ENCODE measurements at regions not wholly inside any gene's neighbourhood (a gene's known extent, or its start where the extent isn't known, plus 50 kb on each side); places are given as distances from the start of the nearest gene placed in this dataset.
"Not testable (repeated sequence)": the region's sequence is repeated elsewhere in the genome, so short reads cannot be mapped to it uniquely, and the experiment has no call there.

DNA sequence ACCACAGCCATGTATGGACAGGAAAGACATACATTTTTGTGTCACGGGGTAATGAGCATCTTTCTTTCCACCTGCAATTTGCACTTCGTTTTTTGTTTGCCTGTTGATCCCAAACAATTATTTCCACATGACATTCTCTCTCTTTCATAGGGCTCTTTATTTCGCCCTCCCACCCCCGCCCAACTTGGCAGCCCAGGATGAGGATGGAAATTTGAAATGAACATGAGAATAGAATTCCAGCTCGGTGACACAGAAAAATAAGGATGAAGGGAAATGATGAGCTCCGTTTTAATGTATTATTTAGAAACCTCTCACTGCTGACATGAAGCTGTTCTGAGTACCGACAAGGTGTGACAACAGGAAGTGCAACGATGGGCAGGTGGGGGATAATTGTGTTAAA lies 443.3 kb downstream of the SOCS6 start:
- FAIRE-seq (no peak), DNase-seq (ENCODE audit: insufficient read length, low spot score) (no peak)

DNA sequence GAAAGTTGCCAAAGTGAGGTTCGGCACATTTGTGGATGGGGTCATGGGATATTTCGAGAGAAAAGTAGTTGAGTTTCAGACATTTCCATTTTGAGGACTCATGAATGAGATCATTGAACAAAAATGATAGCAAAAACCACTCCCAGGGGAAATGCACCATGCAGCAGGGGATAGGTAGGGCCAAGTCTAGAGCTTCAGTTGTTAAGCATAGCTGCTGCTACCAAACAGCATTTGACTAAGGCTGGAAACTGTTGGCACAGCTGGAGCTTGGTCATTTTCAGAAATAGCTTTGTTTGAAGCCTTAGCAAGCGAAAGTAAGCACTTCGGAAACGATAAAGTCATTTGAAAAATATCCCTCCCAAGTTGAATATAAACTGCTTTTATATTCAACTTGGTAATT lies 431.8 kb downstream of the SOCS6 start:
- no peak for FAIRE-seq
- no peak for DNase-seq (ENCODE audit: insufficient read length, low spot score)

DNA sequence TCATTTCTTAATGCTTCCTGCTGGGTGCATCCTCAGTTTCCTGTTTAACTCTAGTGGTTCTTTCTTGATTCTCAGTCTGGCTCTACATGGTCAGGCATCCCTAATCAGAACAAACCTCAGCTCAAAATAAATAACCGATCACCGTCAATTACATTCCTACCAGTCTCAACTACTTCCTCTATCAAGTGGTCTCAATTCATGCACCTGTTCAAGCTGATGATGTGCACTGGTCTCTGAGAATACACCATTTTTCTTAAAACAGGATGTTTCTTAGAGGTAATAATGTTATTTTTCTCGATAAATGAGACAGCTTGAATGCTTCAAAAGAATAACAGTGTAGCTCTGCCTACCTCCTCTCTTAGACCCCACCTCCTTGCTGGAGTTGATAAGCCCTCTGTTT lies 420.9 kb downstream of the SOCS6 start:
- DNase-seq (ENCODE audit: insufficient read length, low spot score) (no peak), FAIRE-seq (no peak)

DNA sequence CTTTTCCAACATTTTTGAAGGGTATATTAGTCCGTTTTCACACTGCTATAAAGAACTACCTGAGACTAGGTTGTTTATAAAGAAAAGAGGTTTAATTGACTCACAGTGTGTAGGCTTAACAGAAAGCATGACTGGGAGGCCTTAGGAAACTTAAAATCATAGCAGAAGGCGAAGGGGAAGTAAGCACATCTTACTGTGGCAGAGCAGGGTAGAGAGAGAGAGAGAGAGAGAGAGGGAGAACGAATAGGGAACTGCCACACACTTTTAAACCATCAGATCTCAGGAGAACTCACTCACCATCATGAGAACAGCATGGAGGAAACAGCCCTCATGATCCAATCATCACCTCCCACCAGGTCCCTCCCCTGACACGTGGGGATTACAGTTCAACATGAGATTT lies 420.3 kb downstream of the SOCS6 start:
- DNase-seq (ENCODE audit: insufficient read length, low spot score) (no peak), FAIRE-seq (no peak)

DNA sequence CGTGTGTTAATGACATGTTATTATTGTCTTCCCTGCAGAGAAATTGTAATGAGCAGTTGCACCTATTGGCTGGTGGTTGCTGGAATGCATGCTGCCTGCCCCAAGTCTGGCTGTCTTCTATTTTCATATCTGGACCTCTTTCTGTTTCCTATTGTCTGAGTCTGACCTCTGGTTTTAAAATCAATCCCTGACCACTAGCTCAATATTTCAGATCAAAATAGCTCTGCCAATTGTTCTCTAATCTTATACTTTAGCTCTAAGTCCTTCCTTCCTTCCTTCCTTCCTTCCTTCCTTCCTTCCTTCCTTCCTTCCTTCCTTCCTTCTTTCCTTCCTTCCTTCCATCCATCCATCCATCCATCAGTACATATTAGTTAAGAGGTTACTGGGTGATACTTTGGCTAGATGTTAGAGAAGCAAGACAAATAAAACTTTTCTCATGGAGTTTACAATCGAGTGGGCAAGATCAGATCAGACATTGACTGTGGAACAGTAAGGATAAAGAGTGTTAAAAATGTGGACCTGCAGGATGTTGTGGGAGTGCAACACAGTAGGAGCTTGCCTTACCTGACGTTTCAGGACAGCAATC lies 417.1 kb downstream of the SOCS6 start:
- DNase-seq (ENCODE audit: insufficient read length, low spot score): no peak
- no peak for FAIRE-seq

DNA sequence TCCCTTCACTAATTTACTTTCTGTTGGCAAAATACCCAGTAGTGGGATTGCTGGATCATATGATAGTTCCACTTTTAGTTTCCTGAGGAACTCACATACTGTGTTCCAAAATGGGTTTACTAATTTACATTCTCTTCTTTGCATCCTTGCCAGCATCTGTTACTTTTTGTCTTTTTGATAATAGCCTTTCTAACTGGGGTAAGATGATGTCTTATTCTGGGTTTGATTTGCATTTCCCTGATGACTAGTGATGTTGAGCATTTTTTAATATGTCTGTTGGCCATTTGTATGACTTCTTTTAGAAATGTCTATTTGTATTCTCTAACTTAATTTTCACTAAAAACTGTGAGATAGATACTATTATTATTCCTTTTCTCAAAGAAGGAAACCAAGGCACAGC lies 411.7 kb downstream of the SOCS6 start:
- DNase-seq (ENCODE audit: insufficient read length, low spot score) (no peak), FAIRE-seq (no peak)

DNA sequence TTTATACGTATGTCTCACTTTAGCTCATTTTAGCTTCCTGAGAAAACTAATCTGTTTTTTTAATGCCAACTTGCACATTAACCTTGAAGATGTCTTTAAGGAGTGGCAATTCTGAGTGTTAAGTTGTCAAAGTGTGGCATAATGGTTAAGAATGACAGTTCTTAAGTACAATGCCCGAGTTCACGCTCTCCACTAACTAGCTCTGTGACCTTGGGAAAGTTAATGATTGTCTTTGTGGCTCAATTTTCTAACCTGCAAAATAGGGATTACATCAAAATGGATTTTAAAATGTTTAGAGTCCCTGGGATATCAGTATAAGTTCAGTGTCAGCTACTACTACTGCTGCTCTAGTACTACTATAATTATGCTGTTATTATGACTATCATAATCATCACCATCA lies 409.7 kb downstream of the SOCS6 start:
- DNase-seq (ENCODE audit: insufficient read length, low spot score): no peak
- FAIRE-seq: no peak

DNA sequence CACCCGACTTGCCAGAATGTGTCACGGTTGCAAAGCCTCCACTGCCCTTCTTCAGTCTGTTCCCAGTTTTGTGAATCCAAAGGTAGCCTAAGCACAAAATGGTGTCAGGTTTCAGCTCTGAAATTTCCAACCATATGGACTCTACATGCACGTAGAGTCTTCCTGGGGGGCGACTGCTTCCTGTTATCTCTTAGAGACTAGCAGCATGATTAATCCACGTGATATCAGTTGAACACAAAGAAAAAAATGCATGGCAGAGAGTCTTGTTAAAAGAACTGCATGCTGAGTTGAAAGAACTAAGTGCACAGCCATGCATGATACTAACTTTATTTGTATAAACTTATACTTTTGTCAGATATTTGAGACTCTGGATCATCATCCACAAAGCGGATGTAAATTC lies 404.4 kb downstream of the SOCS6 start:
- no peak for DNase-seq (ENCODE audit: insufficient read length, low spot score)
- no peak for FAIRE-seq

DNA sequence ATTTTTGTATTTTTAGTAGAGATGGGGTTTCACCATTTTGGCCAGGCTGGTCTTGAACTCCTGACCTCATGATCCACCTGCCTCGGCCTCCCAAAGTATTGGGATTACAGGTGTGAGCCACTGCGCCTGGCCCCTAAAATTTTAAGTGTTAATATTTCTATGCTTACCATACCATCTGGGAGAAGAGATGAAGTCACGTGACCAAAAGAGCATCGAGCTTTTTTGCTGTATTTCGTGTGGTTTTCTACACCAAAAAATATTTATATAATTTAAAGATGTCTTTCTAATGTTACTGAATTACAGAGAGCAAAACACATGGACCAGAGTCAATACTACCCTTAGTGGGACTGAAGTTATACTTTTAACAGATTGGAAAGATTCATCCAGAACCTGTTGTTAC lies 400.9 kb downstream of the SOCS6 start:
- not testable (repeated sequence) for DNase-seq (ENCODE audit: insufficient read length, low spot score); FAIRE-seq

DNA sequence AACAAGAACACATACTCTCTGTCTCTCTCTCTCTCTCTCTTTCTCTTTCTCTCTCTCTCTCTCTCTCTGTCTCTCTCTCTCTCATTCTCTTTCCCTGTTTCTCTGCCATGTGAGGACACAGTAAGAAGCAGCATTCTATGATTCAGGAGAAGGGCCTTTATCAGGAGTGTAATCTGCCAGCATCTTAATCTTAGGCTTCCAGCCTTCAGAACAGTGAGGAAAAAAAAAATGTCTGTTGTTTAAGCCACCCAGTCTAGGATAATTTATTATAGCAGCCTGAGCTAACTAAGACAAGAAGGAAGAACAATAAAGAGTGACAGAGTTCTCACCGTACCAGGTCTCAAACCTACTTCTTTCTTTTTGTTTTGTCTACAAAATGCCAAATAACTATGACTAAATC lies 399.4 kb downstream of the SOCS6 start:
- no peak for DNase-seq (ENCODE audit: insufficient read length, low spot score)
- FAIRE-seq: no peak

DNA sequence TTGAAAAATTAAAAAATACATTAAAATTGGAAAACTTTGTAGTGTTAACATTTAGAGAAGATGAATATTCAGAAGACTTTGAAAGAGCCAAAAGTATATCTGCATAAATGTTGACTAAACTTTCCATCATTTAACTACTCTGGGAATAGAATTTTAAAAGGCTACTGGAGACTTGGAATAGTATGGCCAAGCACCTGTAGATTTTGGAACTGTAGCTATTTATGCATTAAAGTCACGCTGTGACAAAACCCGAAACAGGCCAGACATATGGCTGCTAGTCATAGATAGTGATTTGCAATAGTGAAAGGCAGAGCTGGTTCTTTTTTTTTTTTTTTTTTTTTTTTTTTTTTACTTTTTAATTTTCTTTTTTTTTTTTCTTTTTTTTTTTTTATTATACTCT lies 396.0 kb downstream of the SOCS6 start:
- no peak for DNase-seq (ENCODE audit: insufficient read length, low spot score)

DNA sequence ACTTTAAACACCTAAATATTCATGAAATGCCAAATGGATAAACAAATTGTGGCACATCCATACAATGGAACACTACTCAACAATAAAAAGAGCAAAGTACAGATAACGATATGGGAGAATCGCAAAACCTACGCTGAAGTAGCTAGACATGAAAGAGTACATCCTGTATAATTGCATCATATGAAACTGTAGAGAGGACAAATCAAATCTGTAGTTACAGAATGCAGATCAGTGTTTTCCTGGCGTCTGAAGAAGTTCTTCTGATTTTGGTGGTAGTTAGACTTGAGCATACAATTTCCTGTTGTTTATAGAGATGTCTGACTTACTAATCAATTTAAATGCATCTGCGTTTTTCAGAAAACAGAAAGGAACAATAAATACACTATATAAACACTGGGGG lies 394.4 kb downstream of the SOCS6 start:
- DNase-seq (ENCODE audit: insufficient read length, low spot score): no peak
- no peak for FAIRE-seq

More for the DNA sequence above, 396.0 kb downstream of the SOCS6 start:
- FAIRE-seq: no peak

DNA sequence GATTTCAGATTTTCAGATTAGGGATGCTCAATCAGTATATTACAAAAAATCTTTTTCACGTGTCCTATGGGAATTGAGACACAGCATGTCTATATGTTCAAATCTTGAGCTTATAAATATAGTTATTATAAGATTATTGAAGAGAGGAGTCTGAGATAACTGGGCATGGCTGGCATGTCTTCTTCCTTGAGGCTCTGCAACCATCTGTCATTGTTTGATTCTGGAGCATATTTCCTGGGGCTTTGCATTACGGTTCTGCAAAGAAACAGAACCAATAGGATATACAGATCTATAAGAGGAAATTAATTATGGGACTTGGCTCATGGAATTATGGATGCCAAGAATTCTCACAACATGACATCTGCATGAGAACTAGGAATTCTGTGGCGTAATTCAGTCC lies 386.1 kb downstream of the SOCS6 start:
- FAIRE-seq: no peak

DNA sequence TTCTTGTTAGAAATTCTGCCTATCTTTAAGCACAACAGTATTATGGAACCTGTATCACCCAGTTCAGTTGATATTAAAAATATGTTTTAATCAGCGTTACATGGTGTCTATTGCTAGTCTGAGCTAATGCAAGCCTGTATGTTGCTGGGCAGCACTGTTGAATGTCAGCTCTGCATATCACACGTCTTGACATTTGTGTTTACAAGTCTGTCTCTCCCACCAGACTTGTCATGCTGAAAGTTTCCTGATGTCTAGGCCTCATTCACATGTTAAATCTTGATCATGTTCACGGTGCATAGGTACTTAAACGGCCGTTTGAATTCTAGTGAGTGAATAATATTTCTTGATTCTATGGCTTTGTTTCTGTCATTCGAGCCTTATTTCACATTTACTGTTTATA lies 385.0 kb downstream of the SOCS6 start:
- DNase-seq (ENCODE audit: insufficient read length, low spot score): no peak
- FAIRE-seq: no peak

More for the DNA sequence above, 386.1 kb downstream of the SOCS6 start:
- no peak for DNase-seq (ENCODE audit: insufficient read length, low spot score)

DNA sequence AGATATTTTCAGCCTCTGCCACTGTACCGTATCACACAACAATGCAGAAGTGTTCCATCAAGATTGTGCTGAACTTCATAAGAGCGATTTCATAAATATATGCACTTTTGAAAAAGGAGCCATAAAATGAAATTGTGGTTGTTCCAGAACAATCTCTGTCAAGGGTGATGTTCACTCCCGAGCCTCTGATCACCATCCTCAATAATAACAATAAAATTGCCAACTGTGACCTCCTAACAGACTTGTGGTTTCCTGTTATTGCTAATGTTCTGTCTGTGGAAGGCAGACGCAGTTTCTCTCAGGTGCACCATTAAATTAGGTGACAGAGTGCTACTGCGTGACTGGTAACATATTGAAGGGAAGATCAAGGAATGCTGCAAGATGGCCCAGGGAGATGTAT lies 383.7 kb downstream of the SOCS6 start:
- DNase-seq (ENCODE audit: insufficient read length, low spot score) (no peak), FAIRE-seq (no peak)

DNA sequence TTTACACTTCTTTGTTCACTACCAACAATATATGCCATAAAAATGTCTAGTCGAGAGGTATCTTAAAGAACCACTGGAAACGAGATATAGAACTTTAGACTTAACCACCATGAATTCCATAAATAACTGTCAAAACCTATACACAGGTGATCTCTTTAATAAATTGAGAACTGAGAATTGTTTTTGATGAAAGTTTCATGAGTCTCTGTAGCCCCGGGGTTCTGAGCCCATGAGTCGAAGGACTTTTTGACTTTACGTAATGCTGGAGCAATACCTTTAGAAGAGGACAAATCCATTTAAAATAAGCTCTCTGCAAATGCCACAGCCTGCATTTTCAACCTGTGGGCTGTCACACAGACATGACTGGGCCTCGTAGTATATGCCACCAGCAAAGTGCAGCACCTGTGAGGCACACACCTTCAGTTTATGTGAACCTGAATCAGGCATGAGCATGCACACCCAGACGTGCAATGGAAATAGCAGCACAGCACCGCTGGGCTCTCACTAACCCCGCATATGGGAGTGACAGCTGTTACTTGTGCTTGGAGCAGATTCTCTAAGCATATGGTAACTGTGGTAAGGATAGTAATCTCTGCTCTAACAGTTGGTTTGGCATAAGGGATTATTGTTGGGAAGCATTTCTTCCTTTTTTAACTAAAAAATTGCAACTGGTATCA lies 383.2 kb downstream of the SOCS6 start:
- FAIRE-seq (no peak), DNase-seq (ENCODE audit: insufficient read length, low spot score) (no peak)

DNA sequence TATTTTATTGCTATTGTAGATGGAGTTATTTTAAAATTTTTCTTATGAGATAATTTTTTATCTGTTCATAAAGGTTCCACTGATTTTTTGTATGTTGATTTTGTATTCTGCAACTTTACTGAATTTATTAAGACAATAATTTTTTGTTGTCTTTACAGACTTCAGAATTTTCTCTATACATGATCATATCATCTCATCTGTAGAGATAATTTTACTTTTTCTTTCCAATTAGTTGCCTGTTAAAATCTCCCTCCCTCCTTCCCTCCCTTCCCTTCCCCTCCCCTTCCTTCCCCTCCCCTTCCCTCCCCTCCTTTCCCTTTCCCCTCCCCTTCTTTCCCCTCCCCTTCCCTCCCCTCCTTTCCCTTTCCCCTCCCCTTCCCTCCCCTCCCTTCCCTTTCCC lies 378.1 kb downstream of the SOCS6 start:
- FAIRE-seq: no peak
- no peak for DNase-seq (ENCODE audit: insufficient read length, low spot score)

DNA sequence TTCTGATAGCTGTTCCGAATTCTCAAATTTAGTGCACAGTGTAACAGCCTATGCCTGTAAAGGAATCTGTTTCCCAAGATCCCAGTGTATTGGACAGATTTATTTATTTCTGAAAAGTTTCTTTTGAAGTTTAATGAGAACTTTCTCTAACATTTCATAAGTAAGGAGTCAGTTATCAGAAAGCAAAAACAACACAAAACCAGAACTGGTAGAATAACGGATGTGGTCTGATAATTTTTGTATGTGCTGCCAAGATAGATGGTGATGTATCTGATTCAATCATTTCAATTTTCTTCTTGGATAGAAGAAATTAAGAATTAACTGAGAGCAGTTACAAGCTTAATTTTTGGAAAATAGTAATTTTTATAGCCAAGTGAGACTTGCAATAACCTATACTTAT lies 374.3 kb downstream of the SOCS6 start:
- DNase-seq (ENCODE audit: insufficient read length, low spot score) (no peak), FAIRE-seq (no peak)

DNA sequence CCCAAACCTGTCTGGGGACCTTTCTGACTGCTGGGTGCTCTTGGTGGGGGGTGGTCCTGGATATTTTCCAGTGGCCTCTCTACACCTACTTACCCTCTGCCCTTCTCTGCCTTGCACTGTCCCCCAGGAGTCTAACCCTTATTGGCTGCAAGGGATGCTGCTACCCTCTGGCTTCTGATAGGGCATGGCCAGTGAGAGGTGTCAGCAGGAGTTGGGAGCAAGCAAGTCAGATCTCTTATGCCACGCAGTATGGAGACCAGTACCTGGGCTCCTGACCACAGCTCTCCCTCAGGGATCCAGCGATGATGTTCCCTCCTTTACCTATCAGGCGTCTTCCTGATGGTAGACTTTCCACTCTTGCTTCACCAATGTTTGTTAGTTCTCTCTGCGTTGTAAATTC lies 373.7 kb downstream of the SOCS6 start:
- no peak for FAIRE-seq

DNA sequence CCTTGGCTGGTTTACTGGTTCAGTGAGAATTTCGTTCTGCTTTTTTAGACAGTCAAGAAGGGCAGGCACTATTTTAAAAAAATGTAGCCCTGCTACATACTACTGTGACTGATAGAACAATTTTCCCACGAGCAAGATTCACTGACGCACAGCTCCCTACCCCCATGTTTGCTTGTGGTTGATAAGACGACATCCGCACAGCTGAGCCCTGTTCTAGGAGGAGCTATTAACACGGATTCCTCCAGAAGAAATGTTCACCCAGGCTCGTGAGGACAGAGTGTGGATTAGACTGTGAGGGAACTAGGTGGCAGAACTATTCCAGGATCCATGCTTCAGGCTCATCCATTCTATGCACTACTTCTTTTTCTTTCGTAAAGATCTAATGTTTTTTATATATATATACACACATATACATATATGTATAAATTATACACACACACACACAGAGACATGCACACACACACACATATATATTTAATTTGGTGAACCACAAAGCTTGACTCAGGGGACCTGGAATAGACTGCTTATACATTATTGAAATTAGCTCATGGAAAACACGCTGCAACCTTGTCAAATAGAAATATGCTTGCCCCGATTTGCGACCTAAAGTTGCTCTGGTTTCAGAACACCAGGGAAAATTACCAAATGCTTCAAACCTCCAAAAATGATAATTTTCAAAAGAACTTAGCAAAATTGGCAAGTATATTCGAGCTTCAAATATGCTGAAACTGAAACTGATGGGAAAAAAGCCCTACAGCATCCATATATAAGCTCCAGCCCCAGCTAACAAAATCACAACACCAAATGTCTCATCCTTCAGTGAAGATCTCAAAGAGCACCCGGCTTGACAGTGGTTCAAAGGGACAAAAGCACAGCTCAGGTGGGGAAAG lies 370.4 kb downstream of the SOCS6 start:
- FAIRE-seq (no peak), DNase-seq (ENCODE audit: insufficient read length, low spot score) (no peak)

More for the DNA sequence above, 373.7 kb downstream of the SOCS6 start:
- no peak for DNase-seq (ENCODE audit: insufficient read length, low spot score)

DNA sequence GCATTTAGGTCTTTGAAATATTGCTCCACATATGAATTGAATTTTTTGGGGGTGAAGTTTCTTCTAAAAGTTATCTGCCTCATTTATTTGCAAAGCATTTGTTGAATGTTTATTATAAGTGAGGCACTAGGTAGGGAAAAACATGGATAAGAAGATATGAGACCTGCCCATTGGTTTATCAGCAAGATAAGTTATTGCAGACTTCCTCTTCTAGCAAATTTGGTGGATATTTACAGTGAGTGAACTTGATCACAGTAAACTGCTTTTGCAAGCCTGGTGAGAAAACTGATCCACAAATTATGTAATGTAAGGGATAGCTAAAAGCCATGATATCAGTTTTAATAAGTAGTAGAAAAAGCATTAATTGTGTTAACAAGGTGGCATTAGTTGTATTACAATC lies 364.8 kb downstream of the SOCS6 start:
- DNase-seq (ENCODE audit: insufficient read length, low spot score) (no peak), FAIRE-seq (no peak)

DNA sequence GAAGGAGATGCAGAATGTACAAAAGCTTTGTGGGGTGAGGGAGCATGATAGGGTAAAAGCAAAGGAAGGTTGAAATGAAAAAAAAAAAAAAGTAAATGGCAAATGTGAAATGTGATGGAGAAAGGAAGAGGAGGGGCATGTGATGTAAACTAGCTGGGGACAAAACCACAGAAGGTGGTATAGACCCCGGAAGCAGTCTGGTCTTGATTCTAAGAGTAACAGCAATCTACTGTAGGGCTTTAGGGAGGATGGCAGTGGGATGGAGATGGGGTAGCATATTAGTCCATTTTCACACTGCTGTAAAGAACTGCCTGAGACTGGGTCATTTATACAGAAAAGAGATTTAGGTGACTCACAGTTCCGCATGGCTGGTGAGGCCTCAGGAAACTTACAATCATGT lies 362.0 kb downstream of the SOCS6 start:
- no peak for FAIRE-seq
- DNase-seq (ENCODE audit: insufficient read length, low spot score): no peak
